Psoas muscle (tissue), 7 donors: ENCODE measurements at regions not wholly inside any gene's neighbourhood (a gene's known extent, or its start where the extent isn't known, plus 50 kb on each side); places are given as distances from the start of the nearest gene placed in this dataset.

Experiments used
- ATAC-seq, 4 donors: fragments of 200-7000 bp; cut with Tn5 transposase; one replicate each; pipeline ENCODE4 v1.9.1; 2020; ENCODE audit warnings: moderate library complexity in 3 of 4, mild to moderate bottlenecking in 2 of 4
- DNase-seq, 2 donors: peaks; one replicate each; pipeline ENCODE4 v3.0.0-alpha.2; 2020
- H3K27ac ChIP-seq: fragments of 200-600 bp; one replicate; pipeline ENCODE4 v1.8.0; 2022
- H3K27me3 ChIP-seq, 3 donors: fragments of 200-600 bp in 1 of 3; one replicate each; pipeline versions ENCODE4 v1.6.1 to v1.8.0; 2013 to 2022; ENCODE audit warnings: low read length in 2 of 3, mild to moderate bottlenecking in 2 of 3, moderate library complexity in 1 of 3; ENCODE audit not compliant: insufficient read depth in 3 of 3
- H3K36me3 ChIP-seq, 2 donors: fragments of 200-600 bp in 1 of 2; one replicate each; pipeline versions ENCODE4 v1.6.1 to v1.8.0; 2013 to 2022; ENCODE audit warnings: low read depth in 1 of 2, mild to moderate bottlenecking in 1 of 2, moderate library complexity in 1 of 2; ENCODE audit not compliant: insufficient read depth in 1 of 2
- H3K4me1 ChIP-seq: fragments of 200-600 bp; one replicate; pipeline ENCODE4 v1.8.0; 2022
- H3K4me3 ChIP-seq: fragments of 200-600 bp; one replicate; pipeline ENCODE4 v1.8.0; 2022; ENCODE audit warnings: mild to moderate bottlenecking
- H3K9me3 ChIP-seq: fragments of 200-600 bp; one replicate; pipeline ENCODE4 v1.8.0; 2022
- WGBS, 3 donors: extraction: QIAGEN DNeasy Blood & Tissue Kit; methylation state at CpG; one replicate each; pipeline versions ENCODE4 v1.1.6 to v1.1.7; 2013; 5-methylcytosine and 5-hydroxymethylcytosine counted together
- intact Hi-C, 2 donors: fragments of 100-400 bp; cut with DNase I; formaldehyde crosslinking; loops; one replicate each; pipeline versions ENCODE4 v1.11.0 to v1.14.2; 2022
- TF ChIP-seq, protein P1 (sequence below): fragments of 200-600 bp; IDR thresholded peaks from one replicate; pipeline ENCODE4 v1.8.0; 2022; ENCODE audit warnings: antibody characterized with exemption
- donor health status: healthy with polysubstance abuse.
- donor health status: DM: no; HTN: no; CAD: no; lungs with moderate emphysema.
- donor health status: Bipolar disorder and iron deficiency.
- donor health status: healthy.
- donor health status: DM: yes; HTN: yes; CAD: no.
- donor health status: DM: no; HTN: no; CAD: no.
- donor health status: DM: yes; HTN: yes; CAD: no.

GRCh38 chr6:56806368-56806767 is 148.5 kb upstream of the BEND6 start:
- WGBS, 3 donors = 24 to 48% (median 27%) methylated on average over 1 of the region's 1 CpG

DNA sequence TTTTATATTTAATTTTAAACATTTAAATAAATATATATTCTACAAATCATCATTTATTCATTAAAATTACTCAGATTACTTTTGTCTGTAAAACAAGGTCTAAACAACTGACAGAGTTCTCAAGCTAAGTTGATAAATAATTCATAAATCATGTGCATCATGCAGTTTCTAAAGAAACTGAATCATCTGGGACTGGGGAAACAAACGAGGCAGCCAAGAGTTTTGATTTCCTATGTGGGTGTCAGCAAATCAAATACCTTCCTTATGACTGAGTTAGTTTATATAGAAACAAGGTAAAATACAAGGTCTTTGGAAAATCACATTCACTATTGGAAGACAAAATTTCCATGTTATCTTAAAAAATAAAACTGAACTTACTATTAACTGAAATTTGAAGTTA is 149.9 kb upstream of the BEND6 start:
- ATAC-seq (peak in 3 of 4 donors; percentile 45 to 67 (median 45)), DNase-seq (no peak)
- 0 to 9% (median 5%) methylated on average over 1 of the region's 1 CpG for WGBS, 3 donors
- TF ChIP-seq, protein P1, sequence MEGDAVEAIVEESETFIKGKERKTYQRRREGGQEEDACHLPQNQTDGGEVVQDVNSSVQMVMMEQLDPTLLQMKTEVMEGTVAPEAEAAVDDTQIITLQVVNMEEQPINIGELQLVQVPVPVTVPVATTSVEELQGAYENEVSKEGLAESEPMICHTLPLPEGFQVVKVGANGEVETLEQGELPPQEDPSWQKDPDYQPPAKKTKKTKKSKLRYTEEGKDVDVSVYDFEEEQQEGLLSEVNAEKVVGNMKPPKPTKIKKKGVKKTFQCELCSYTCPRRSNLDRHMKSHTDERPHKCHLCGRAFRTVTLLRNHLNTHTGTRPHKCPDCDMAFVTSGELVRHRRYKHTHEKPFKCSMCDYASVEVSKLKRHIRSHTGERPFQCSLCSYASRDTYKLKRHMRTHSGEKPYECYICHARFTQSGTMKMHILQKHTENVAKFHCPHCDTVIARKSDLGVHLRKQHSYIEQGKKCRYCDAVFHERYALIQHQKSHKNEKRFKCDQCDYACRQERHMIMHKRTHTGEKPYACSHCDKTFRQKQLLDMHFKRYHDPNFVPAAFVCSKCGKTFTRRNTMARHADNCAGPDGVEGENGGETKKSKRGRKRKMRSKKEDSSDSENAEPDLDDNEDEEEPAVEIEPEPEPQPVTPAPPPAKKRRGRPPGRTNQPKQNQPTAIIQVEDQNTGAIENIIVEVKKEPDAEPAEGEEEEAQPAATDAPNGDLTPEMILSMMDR = no peak
- intact Hi-C loops = loop anchor here (5.0 kb wide), 1 partner anchor 37 kb away; no protein-coding TSS in a partner anchor
- Histone ChIP-seq H3K9me3 (no peaks in the 10 kb centered on the region), H3K4me1 (peaks cover 83% of the 10 kb centered on the region), H3K36me3 (no peaks in the 10 kb centered on the region), H3K27ac (peak overlapping the region; percentile 93), H3K27me3 (no peaks in the 10 kb centered on the region), H3K4me3 (peak overlapping the region; percentile 15)

More at GRCh38 chr6:56806368-56806767, 148.5 kb upstream of the BEND6 start:
- Histone ChIP-seq H3K27ac (peak overlapping the region; percentile 93), H3K36me3 (no peaks in the 10 kb centered on the region), H3K9me3 (no peaks in the 10 kb centered on the region), H3K27me3 (no peaks in the 10 kb centered on the region), H3K4me1 (peaks cover 86% of the 10 kb centered on the region), H3K4me3 (peak overlapping the region; percentile 14)
- TF ChIP-seq, protein P1 = no peak
- ATAC-seq = peak; percentile 48 to 74 (median 73)
- intact Hi-C loops = loop anchor here (5.0 kb wide), 1 partner anchor 36 kb away; no protein-coding TSS in a partner anchor
- no peak for DNase-seq

GRCh38 chr6:56803594-56803993 is 151.3 kb upstream of the BEND6 start:
- ATAC-seq (no peak), DNase-seq (no peak)
- Histone ChIP-seq H3K4me1 (peaks cover 83% of the 10 kb centered on the region), H3K27me3 (no peaks in the 10 kb centered on the region), H3K36me3 (no peaks in the 10 kb centered on the region), H3K4me3 (peak overlapping the region; percentile 3), H3K9me3 (no peaks in the 10 kb centered on the region), H3K27ac (peak overlapping the region; percentile 93)
- TF ChIP-seq, protein P1 = no peak
- intact Hi-C loops = no loop called here
- 27 to 46% (median 31%) methylated on average over 2 of the region's 2 CpGs for WGBS, 3 donors

DNA sequence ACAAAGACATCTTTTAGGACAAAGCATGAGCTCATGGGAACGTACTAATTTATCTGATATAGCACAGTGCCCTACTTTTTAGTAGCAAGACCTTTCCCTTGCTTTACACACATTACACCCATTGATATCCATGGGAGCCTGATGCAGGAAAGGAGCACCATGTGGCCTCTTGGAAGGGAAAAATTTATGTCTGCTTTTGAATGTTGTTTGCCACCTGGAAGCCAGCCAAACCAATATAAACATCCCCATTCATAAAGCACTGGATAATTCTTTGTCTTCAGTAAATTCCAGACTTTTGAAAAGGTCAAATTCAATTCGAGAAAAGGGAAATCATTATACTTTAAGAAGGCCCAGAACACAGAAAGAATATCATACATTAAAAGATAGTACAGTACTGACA is 152.3 kb upstream of the BEND6 start:
- H3K27me3 ChIP-seq = no peaks in the 10 kb centered on the region
- H3K36me3 ChIP-seq = no peaks in the 10 kb centered on the region
- H3K27ac ChIP-seq = peak overlapping the region; percentile 93
- no peak overlapping the region for H3K4me3 ChIP-seq
- intact Hi-C loops = no loop called here
- DNase-seq (no peak), ATAC-seq (no peak)
- TF ChIP-seq, protein P1 = no peak
- WGBS, 3 donors = 24 to 47% (median 39%) methylated on average over 2 of the region's 2 CpGs
- no peaks in the 10 kb centered on the region for H3K9me3 ChIP-seq
- H3K4me1 ChIP-seq = peaks cover 82% of the 10 kb centered on the region

GRCh38 chr6:56799989-56800388 is 154.9 kb upstream of the BEND6 start:
- Histone ChIP-seq H3K27me3 (no peaks in the 10 kb centered on the region), H3K4me3 (no peak overlapping the region), H3K4me1 (peaks cover 82% of the 10 kb centered on the region), H3K27ac (peak overlapping the region; percentile 89), H3K36me3 (no peaks in the 10 kb centered on the region), H3K9me3 (no peaks in the 10 kb centered on the region)
- WGBS, 3 donors = 53 to 73% (median 56%) methylated on average over 3 of the region's 3 CpGs
- no peak for ATAC-seq
- TF ChIP-seq, protein P1 = no peak
- intact Hi-C loops = no loop called here
- no peak for DNase-seq
